ENCODE measurements at regions not wholly inside any gene's neighbourhood (a gene's known extent, or its start where the extent isn't known, plus 50 kb on each side); places are given as distances from the start of the nearest gene placed in this dataset.

GRCh38 chrX:5194806-5195205 is 1033.9 kb downstream of the NLGN4X start:
- Histone ChIP-seq H4K20me1 (replicated peaks; ENCODE audit: control insufficient read depth, extremely low read depth, insufficient read depth, low read length) (no peaks in the 10 kb centered on the region), H3K9ac (replicated peaks; ENCODE audit: extremely low read depth, insufficient read depth, low read length) (no peak overlapping the region), H3K79me2 (ENCODE audit: control insufficient read depth, insufficient read depth, low read length) (no peaks in the 10 kb centered on the region), H3K4me1 (ENCODE audit: control insufficient read depth, extremely low read depth, insufficient read depth, low read length) (no peaks in the 10 kb centered on the region), H2AFZ (ENCODE audit: low read depth, low read length) (no peak overlapping the region), H3K9me3 (replicated peaks; ENCODE audit: control insufficient read depth, insufficient read depth, low read length) (no peaks in the 10 kb centered on the region), H3K4me3 (replicated peaks in 1 of 3; ENCODE audit: insufficient read depth in 1 of 3, low read depth in 1 of 3, low read length in 3 of 3) (no peak overlapping the region), H3K9me1 (replicated peaks; ENCODE audit: control insufficient read depth, extremely low read depth, insufficient read depth, low read length) (no peaks in the 10 kb centered on the region), H3K27ac (ENCODE audit: insufficient read depth, low read depth, low read length) (no peak overlapping the region), H3K36me3 (ENCODE audit: control insufficient read depth in 2 of 2, extremely low read depth in 1 of 2, insufficient read depth in 2 of 2, low read length in 2 of 2) (no peaks in the 10 kb centered on the region), H3K27me3 (ENCODE audit: control insufficient read depth in 2 of 2, insufficient read depth in 2 of 2, low read length in 2 of 2) (no peaks in the 10 kb centered on the region), H3K4me2 (ENCODE audit: insufficient read depth, low read length) (no peak overlapping the region)
- DNase-seq (ENCODE audit: low read depth, low spot score), result no peak
- POLR2A ChIA-PET, result no interaction called here
- dilution Hi-C loops (cut with MboI; ENCODE audit: extremely low pct_ligation_motif_present, low sequenced_read_pairs), result no loop called here
- BruUV-seq (replicated peaks), result no TSS peak
- CTCF ChIA-PET, result no interaction called here
- FAIRE-seq, result no peak
- intact Hi-C loops (cut with micrococcal nuclease), result no loop called here
- no peak for TF ChIP-seq POLR2AphosphoS5 (IDR thresholded peaks at IDR 0.05; ENCODE audit: insufficient read depth, low read depth, low read length)
- TF ChIP-seq, protein P1, sequence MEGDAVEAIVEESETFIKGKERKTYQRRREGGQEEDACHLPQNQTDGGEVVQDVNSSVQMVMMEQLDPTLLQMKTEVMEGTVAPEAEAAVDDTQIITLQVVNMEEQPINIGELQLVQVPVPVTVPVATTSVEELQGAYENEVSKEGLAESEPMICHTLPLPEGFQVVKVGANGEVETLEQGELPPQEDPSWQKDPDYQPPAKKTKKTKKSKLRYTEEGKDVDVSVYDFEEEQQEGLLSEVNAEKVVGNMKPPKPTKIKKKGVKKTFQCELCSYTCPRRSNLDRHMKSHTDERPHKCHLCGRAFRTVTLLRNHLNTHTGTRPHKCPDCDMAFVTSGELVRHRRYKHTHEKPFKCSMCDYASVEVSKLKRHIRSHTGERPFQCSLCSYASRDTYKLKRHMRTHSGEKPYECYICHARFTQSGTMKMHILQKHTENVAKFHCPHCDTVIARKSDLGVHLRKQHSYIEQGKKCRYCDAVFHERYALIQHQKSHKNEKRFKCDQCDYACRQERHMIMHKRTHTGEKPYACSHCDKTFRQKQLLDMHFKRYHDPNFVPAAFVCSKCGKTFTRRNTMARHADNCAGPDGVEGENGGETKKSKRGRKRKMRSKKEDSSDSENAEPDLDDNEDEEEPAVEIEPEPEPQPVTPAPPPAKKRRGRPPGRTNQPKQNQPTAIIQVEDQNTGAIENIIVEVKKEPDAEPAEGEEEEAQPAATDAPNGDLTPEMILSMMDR (IDR thresholded peaks at IDR 0.05; ENCODE audit: extremely low read depth in 1 of 2, insufficient read depth in 1 of 2, low read depth in 1 of 2, low read length in 2 of 2), result no peak
- no peak for TF ChIP-seq MYC (IDR thresholded peaks at IDR 0.05; ENCODE audit: low read depth, low read length)
- no peak for TF ChIP-seq EZH2 (IDR thresholded peaks at IDR 0.05; ENCODE audit: borderline replicate concordance, low read depth, low read length, severe bottlenecking)
- TF ChIP-seq GATA2 (IDR thresholded peaks at IDR 0.05; ENCODE audit: insufficient read depth, insufficient read length, low read depth, low read length), result no peak
- no peak for TF ChIP-seq POLR2A (IDR thresholded peaks at IDR 0.05; ENCODE audit: low read depth, low read length)
- no peak for TF ChIP-seq MAX (IDR thresholded peaks at IDR 0.05; ENCODE audit: insufficient read depth, insufficient read length)
- no peak for TF ChIP-seq FOS (IDR thresholded peaks at IDR 0.05; ENCODE audit: borderline replicate concordance, insufficient read depth, low read length)
- TF ChIP-seq JUN (IDR thresholded peaks at IDR 0.05; ENCODE audit: borderline replicate concordance, insufficient read depth, insufficient read length, low read depth), result no peak
